ENCODE measurements at regions not wholly inside any gene's neighbourhood (a gene's known extent, or its start where the extent isn't known, plus 50 kb on each side); places are given as distances from the start of the nearest gene placed in this dataset.

GRCh38 chr10:29174389-29174788, 114.5 kb upstream of the LYZL1 start:
- Histone ChIP-seq H3K4me3 (no peak overlapping the region), H3K9ac (ENCODE audit: insufficient read depth in 1 of 2, low read depth in 2 of 2, low read length in 2 of 2) (no peak overlapping the region), H3K27ac (ENCODE audit: extremely low read depth, low read depth, low read length) (no peak overlapping the region), H3K36me3 (ENCODE audit: control insufficient read depth, insufficient read depth, low read length) (no peaks in the 10 kb centered on the region), H3K4me2 (ENCODE audit: insufficient read depth, low read length) (no peak overlapping the region), H3K27me3 (ENCODE audit: control insufficient read depth in 2 of 2, insufficient read depth in 2 of 2, low read length in 2 of 2) (no peaks in the 10 kb centered on the region), H3K4me1 (replicated peaks in 1 of 2; ENCODE audit: control insufficient read depth in 2 of 2, insufficient read depth in 2 of 2, low read length in 2 of 2) (no peaks in the 10 kb centered on the region), H2AFZ (ENCODE audit: low read depth, low read length) (no peak overlapping the region), H3K9me3 (replicated peaks; ENCODE audit: control insufficient read depth, insufficient read depth, low read depth, low read length) (no peaks in the 10 kb centered on the region), H4K20me1 (replicated peaks; ENCODE audit: control insufficient read depth, insufficient read depth, low read length) (no peaks in the 10 kb centered on the region), H3K79me2 (ENCODE audit: control insufficient read depth, insufficient read depth, low read length) (no peaks in the 10 kb centered on the region), H3K9me1 (ENCODE audit: control insufficient read depth, insufficient read depth, low read length) (no peaks in the 10 kb centered on the region)
- TF ChIP-seq CLOCK (CRISPR knock-in tag; IDR thresholded peaks at IDR 0.05; ENCODE audit: borderline replicate concordance), result no peak
- no peak for TF ChIP-seq RBFOX2 (IDR thresholded peaks at IDR 0.05; ENCODE audit: low read depth, low read length)
- TF ChIP-seq, protein P1, sequence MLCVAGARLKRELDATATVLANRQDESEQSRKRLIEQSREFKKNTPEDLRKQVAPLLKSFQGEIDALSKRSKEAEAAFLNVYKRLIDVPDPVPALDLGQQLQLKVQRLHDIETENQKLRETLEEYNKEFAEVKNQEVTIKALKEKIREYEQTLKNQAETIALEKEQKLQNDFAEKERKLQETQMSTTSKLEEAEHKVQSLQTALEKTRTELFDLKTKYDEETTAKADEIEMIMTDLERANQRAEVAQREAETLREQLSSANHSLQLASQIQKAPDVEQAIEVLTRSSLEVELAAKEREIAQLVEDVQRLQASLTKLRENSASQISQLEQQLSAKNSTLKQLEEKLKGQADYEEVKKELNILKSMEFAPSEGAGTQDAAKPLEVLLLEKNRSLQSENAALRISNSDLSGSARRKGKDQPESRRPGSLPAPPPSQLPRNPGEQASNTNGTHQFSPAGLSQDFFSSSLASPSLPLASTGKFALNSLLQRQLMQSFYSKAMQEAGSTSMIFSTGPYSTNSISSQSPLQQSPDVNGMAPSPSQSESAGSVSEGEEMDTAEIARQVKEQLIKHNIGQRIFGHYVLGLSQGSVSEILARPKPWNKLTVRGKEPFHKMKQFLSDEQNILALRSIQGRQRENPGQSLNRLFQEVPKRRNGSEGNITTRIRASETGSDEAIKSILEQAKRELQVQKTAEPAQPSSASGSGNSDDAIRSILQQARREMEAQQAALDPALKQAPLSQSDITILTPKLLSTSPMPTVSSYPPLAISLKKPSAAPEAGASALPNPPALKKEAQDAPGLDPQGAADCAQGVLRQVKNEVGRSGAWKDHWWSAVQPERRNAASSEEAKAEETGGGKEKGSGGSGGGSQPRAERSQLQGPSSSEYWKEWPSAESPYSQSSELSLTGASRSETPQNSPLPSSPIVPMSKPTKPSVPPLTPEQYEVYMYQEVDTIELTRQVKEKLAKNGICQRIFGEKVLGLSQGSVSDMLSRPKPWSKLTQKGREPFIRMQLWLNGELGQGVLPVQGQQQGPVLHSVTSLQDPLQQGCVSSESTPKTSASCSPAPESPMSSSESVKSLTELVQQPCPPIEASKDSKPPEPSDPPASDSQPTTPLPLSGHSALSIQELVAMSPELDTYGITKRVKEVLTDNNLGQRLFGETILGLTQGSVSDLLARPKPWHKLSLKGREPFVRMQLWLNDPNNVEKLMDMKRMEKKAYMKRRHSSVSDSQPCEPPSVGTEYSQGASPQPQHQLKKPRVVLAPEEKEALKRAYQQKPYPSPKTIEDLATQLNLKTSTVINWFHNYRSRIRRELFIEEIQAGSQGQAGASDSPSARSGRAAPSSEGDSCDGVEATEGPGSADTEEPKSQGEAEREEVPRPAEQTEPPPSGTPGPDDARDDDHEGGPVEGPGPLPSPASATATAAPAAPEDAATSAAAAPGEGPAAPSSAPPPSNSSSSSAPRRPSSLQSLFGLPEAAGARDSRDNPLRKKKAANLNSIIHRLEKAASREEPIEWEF (CRISPR knock-in tag; IDR thresholded peaks at IDR 0.05), result no peak
- no peak for TF ChIP-seq ZFX (CRISPR knock-in tag; IDR thresholded peaks at IDR 0.05)
- no peak for FAIRE-seq
- peak; percentile 53 for ATAC-seq
- intact Hi-C loops (cut with micrococcal nuclease), result no loop called here
- ChIA-PET POLR2A (no interaction called here), CTCF (ENCODE audit: low intra/inter-chr PET ratio) (no interaction called here)
- peak in 2 of 4 experiments; percentile 5 to 11 for DNase-seq (ENCODE audit: extremely low read depth in 1 of 4, low spot score in 3 of 4)
- no TSS peak for BruUV-seq (replicated peaks)
- in situ Hi-C loops (cut with MboI), result no loop called here
- WGBS (ENCODE audit: insufficient coverage, low coverage, missing lambda C conversion rate), result 0% methylated on average over 2 of the region's 2 CpGs
